OCI-LY3 (cell line): ENCODE measurements at regions not wholly inside any gene's neighbourhood (a gene's known extent, or its start where the extent isn't known, plus 50 kb on each side); places are given as distances from the start of the nearest gene placed in this dataset.

ENCODE experiments used
- H2AFZ ChIP-seq: fragments of 200-600, 300-600 bp; shearing (Covaris generic); 2 replicates; pipeline ENCODE4 v1.6.0; 2014; ENCODE audit warnings: antibody characterized with exemption, low read depth, low read length
- H3K27ac ChIP-seq: fragments of 200-600, 300-600 bp; sonication (generic); 2 replicates; pipeline ENCODE4 v1.5.1; 2014; ENCODE audit warnings: mild to moderate bottlenecking, low read length, moderate library complexity, mixed read lengths
- H3K27me3 ChIP-seq: fragments of 200-600, 300-600 bp; sonication (generic); 2 replicates; pipeline ENCODE4 v1.6.1; 2014; ENCODE audit warnings: low read depth, low read length, mixed read lengths
- H3K36me3 ChIP-seq: fragments of 200-600, 300-600 bp; sonication (generic); replicated peaks from 2 replicates; pipeline ENCODE3; 2014; ENCODE audit warnings: low read depth, low read length, mixed read lengths
- H3K4me1 ChIP-seq: fragments of 300-600, 200-600 bp; sonication (generic); 2 replicates; pipeline ENCODE4 v1.6.1; 2014; ENCODE audit warnings: low read length, mixed read lengths
- H3K4me2 ChIP-seq: fragments of 200-600, 300-600 bp; sonication (generic); 2 replicates; pipeline ENCODE4 v1.6.1; 2014; ENCODE audit warnings: low read length, mixed read lengths
- H3K4me3 ChIP-seq: fragments of 300-600, 200-600 bp; sonication (generic); 2 replicates; pipeline ENCODE4 v1.5.1; 2014; ENCODE audit warnings: antibody characterized with exemption, mild to moderate bottlenecking, low read length, moderate library complexity
- H3K79me2 ChIP-seq: fragments of 300-600, 200-600 bp; shearing (Covaris generic); 2 replicates; pipeline ENCODE4 v1.6.1; 2014; ENCODE audit warnings: mild to moderate bottlenecking, low read length, mixed read lengths
- H3K9ac ChIP-seq: fragments of 300-600, 200-600 bp; shearing (Covaris generic); 2 replicates; pipeline ENCODE4 v1.6.0; 2014; ENCODE audit warnings: mild to moderate bottlenecking, low read length, moderate library complexity
- H3K9me3 ChIP-seq: fragments of 200-600, 300-600 bp; shearing (Covaris generic); 2 replicates; pipeline ENCODE4 v1.6.1; 2014; ENCODE audit warnings: low read length, mixed read lengths; ENCODE audit not compliant: insufficient read depth
- H4K20me1 ChIP-seq: fragments of 200-600, 300-600 bp; sonication (generic); 2 replicates; pipeline ENCODE4 v1.6.1; 2016; ENCODE audit warnings: low read length, mixed read lengths; ENCODE audit not compliant: insufficient read depth
- EZH2phosphoT487 ChIP-seq: fragments of 200-600 bp; shearing (Covaris generic); IDR thresholded peaks from 2 replicates; pipeline ENCODE4 v1.6.1; 2018; ENCODE audit warnings: antibody characterized with exemption, mixed run types, low read depth
- TF ChIP-seq, protein P1 (sequence below): fragments of 200-600, 300-600 bp; sonication (generic); IDR thresholded peaks from 2 replicates; pipeline ENCODE4 v1.5.1; 2014; ENCODE audit warnings: antibody characterized with exemption, low read length, low read depth

DNA sequence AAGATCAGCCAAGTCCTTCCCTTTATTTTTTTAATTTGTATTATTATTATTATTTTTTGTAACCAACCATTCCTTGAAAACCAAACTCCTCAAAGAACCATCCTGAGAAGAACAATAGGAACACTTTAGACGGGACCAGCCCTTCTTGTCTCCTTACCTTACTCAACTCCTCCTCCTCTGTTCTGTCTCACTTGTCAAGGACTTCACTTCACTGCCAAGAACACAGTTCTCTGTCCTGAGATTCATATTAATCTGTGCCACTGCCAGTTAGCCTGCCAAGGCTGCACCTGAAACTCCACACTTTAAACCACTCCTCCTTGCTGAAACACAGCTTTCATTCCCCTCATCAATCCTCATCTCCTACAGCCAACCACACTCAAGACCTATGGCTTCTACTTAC is 73.8 kb upstream of the ATP1A1 start:
- H3K4me2 ChIP-seq, result no peak overlapping the region
- no peak overlapping the region for H2AFZ ChIP-seq
- no peaks in the 10 kb centered on the region for H3K9me3 ChIP-seq
- no peaks in the 10 kb centered on the region for H3K36me3 ChIP-seq
- peaks cover 13% of the 10 kb centered on the region for H3K4me1 ChIP-seq
- no peaks in the 10 kb centered on the region for H3K27me3 ChIP-seq
- no peak overlapping the region for H3K27ac ChIP-seq
- H3K79me2 ChIP-seq, result no peaks in the 10 kb centered on the region
- H3K4me3 ChIP-seq, result no peak overlapping the region
- TF ChIP-seq EZH2phosphoT487, result no peak
- TF ChIP-seq, protein P1, sequence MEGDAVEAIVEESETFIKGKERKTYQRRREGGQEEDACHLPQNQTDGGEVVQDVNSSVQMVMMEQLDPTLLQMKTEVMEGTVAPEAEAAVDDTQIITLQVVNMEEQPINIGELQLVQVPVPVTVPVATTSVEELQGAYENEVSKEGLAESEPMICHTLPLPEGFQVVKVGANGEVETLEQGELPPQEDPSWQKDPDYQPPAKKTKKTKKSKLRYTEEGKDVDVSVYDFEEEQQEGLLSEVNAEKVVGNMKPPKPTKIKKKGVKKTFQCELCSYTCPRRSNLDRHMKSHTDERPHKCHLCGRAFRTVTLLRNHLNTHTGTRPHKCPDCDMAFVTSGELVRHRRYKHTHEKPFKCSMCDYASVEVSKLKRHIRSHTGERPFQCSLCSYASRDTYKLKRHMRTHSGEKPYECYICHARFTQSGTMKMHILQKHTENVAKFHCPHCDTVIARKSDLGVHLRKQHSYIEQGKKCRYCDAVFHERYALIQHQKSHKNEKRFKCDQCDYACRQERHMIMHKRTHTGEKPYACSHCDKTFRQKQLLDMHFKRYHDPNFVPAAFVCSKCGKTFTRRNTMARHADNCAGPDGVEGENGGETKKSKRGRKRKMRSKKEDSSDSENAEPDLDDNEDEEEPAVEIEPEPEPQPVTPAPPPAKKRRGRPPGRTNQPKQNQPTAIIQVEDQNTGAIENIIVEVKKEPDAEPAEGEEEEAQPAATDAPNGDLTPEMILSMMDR, result no peak
- no peaks in the 10 kb centered on the region for H4K20me1 ChIP-seq
- no peak overlapping the region for H3K9ac ChIP-seq

- no peak overlapping the region for H3K9ac ChIP-seq
Observed at GRCh38 chr1:116302281-116302680, 70.8 kb upstream of the ATP1A1 start.

DNA sequence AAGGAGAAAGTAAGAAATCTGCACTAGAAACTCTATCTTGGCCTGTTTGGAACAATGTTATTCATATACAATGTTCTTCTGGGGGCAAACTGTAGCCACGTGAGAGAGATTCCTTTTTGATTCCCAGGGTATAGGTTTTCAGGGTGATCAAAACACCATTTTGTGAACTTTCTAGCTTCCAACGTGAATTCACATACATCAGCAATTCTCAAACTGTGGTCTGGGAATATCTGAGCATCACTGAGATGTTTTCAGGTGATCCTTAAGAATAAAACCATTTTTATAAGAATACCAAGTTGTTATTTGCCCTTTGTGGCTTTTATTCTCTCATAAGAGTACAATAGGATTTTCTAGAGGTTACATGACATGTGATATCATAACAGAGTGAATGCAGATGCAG is 66.9 kb upstream of the ATP1A1 start:
- H3K4me1 ChIP-seq, result peaks cover 16% of the 10 kb centered on the region
- no peak overlapping the region for H3K27ac ChIP-seq
- H3K9me3 ChIP-seq, result no peaks in the 10 kb centered on the region
- no peak overlapping the region for H3K9ac ChIP-seq
- no peak overlapping the region for H2AFZ ChIP-seq
- no peak for TF ChIP-seq EZH2phosphoT487
- TF ChIP-seq, protein P1, result no peak
- H3K79me2 ChIP-seq, result no peaks in the 10 kb centered on the region
- H4K20me1 ChIP-seq, result no peaks in the 10 kb centered on the region
- no peaks in the 10 kb centered on the region for H3K27me3 ChIP-seq
- H3K36me3 ChIP-seq, result no peaks in the 10 kb centered on the region
- H3K4me2 ChIP-seq, result no peak overlapping the region
- H3K4me3 ChIP-seq, result no peak overlapping the region

More at GRCh38 chr1:116302281-116302680, 70.8 kb upstream of the ATP1A1 start:
- Histone ChIP-seq H2AFZ (no peak overlapping the region), H3K4me2 (no peak overlapping the region), H3K4me1 (peaks cover 16% of the 10 kb centered on the region), H3K27ac (no peak overlapping the region), H3K36me3 (no peaks in the 10 kb centered on the region), H3K27me3 (no peaks in the 10 kb centered on the region), H3K79me2 (no peaks in the 10 kb centered on the region), H3K9me3 (no peaks in the 10 kb centered on the region), H3K4me3 (no peak overlapping the region), H4K20me1 (no peaks in the 10 kb centered on the region)
- no peak for TF ChIP-seq EZH2phosphoT487
- TF ChIP-seq, protein P1, result no peak

DNA sequence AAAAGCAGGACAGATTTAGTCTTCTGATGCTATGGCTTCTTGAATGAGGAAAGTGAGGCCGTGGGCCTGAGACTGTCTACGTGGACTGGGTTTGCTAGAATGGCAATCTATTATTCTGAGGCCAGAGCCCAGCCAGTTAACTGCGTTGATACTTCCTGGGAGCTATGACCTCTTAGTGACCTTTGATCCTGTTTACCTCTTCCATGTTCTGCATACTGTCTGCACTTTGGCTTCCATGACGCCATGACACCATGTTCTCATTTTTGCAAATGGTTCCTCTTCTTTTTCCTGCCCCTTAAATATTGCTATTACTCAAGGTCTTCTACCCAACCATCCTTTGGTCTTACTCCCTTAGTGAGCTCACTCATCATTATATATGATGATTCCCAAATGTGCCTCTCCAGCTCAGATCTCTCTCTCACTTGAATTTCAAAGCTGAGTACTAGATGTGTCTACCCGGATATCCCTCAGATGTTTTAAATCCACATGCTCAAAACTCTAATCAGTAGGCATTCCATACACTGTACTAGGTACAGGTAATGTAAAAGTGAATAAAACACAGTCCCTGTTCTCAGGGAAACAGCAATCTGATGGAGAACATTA is 66.1 kb upstream of the ATP1A1 start:
- Histone ChIP-seq H3K4me1 (peaks cover 16% of the 10 kb centered on the region), H3K4me2 (no peak overlapping the region), H2AFZ (no peak overlapping the region), H3K79me2 (no peaks in the 10 kb centered on the region), H3K9me3 (no peaks in the 10 kb centered on the region), H4K20me1 (no peaks in the 10 kb centered on the region), H3K9ac (no peak overlapping the region), H3K36me3 (no peaks in the 10 kb centered on the region), H3K27ac (no peak overlapping the region), H3K27me3 (no peaks in the 10 kb centered on the region), H3K4me3 (no peak overlapping the region)
- TF ChIP-seq EZH2phosphoT487, result no peak
- TF ChIP-seq, protein P1, result no peak
